Activated CD4-positive, alpha-beta T cell treated with anti-CD3 and anti-CD28 coated beads, Interleukin-2, amount 50 U/mL, for 4 hours (primary cell): ENCODE measurements at regions not wholly inside any gene's neighbourhood (a gene's known extent, or its start where the extent isn't known, plus 50 kb on each side); places are given as distances from the start of the nearest gene placed in this dataset.

Source experiments
- DNase-seq, 2 experiments: peaks; one replicate each; pipeline ENCODE4 v3.0.0-alpha.2; 2020

DNA sequence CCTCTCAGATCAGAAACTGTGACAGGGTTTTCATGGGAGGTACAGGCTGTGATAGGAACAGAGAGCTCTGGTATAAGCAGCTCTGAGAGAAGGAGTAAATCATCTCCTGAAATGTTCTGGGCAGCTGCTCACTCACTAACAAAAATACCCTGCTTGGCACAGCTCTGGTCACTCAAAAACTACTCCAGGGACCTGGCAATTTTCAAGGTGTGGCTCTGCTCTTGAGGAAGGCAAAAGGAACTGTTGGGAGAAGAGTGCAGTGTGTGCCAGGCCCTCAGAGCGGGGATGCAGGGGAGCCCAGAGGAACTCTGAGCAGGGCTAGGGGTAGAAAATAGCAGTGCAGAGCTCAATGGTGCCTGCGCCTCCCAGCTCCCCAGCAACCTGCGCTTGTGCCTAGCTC lies 180.5 kb upstream of the ZBED5 start:
- DNase-seq = no peak

- DNase-seq = peak in 1 of 2 experiments; percentile 13
Observed at GRCh38 chr11:11036848-11037732, 179.2 kb upstream of the ZBED5 start.

DNA sequence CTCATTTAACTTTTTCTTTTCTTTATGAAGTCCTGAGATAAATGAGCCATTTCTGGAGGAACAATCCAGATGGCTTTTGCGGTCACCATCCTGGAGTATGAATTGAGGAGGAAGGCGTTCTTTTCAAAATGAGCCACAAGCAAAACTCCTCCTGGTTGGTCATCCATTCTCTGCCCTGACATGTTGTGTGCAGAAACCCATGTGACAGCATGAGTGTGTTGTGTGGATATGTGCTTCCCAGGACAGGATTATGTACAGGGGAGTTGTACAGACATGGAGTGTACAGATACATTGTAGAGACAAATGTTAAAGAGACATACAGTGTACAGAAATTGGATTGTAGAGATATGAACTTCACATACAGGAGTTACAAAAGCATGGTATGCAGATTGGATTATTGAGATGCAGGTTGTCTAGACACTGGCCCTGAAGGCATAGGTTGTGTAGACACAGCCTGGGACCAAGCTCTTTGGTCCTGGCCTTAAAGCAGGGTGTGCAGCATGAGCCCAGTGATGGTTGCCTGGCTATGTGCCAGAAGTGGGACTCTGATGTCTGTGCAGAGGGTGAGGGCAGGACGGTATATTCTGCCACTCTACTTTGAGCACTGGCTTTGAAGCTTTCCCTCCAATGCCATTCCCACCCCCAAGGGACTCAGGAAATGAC lies 178.5 kb upstream of the ZBED5 start:
- no peak for DNase-seq

DNA sequence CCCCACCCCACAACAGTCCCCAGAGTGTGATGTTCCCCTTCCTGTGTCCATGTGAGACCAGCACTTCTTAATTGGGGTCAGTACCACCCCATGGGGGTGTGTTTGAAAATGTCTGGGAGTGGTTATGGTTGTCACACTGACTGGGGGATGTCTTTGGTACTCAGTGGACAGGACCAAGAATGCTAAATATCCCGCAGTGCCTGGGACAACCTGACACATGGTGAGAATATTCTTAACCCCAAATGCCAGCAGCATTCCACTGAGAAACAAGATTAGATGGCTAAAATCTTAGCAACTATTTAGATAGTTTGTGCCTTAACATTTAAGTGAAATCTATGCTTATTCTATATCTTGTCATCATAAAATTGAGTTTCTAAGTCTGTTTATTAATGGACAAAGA lies 177.5 kb upstream of the ZBED5 start:
- DNase-seq = no peak

DNA sequence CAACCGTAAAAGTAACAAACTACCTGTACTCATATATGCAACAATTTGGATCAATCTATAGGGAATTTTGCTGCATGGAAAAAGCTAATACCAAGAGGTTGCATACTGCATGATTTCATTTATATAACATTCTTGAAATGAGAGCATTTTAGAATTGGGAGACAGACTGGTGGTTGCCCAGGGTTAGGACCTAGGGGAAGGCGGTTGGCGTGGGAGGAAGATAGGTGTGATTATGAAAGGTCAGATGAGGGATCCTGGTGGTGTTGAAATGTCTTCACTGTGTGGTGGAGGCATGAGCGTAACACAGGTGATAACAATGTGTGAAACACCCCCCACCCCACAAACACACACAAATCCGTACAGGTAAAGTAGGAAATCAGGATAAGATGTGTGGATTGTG lies 176.6 kb upstream of the ZBED5 start:
- DNase-seq = no peak

- DNase-seq = no peak
Observed at GRCh38 chr11:11032066-11032465, 174.2 kb upstream of the ZBED5 start.

GRCh38 chr11:11029027-11029426 lies 171.2 kb upstream of the ZBED5 start:
- no peak for DNase-seq

DNA sequence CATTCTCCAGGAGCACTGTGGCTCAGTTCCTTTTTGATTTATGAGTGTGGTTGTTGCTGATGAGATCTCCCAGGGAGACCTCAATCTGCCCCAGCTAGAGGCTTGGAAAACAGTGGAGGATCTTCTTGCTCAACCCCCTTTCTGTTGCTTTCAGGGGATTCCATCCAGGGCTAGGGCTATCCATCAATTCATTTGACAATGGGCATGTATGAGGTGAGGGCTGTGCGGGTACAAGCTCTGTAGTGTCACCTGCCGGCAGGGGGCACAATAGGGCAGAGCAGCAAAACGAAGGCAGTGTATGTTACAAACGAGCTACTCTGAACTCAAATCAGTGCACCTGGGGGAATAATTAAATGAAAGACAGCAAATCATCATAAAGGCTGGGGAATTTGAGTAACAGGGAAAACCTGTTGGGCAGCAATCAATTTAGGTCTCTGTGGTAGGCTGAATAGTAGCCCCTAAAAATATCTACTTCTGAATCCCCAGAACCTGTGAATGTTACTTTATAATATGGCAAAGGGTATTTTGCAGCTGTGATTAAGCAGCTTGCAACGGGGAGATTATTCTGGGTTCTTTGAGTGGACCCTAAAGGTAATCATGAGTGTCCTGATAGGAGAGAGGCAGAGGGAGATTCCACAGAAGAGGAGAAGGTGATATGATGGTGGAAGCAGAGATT lies 170.3 kb upstream of the ZBED5 start:
- peak; percentile 70 to 77 for DNase-seq

- DNase-seq = no peak
Observed at GRCh38 chr11:11027288-11027687, 169.4 kb upstream of the ZBED5 start.

- no peak for DNase-seq
Observed at GRCh38 chr11:11025087-11025486, 167.2 kb upstream of the ZBED5 start.

DNA sequence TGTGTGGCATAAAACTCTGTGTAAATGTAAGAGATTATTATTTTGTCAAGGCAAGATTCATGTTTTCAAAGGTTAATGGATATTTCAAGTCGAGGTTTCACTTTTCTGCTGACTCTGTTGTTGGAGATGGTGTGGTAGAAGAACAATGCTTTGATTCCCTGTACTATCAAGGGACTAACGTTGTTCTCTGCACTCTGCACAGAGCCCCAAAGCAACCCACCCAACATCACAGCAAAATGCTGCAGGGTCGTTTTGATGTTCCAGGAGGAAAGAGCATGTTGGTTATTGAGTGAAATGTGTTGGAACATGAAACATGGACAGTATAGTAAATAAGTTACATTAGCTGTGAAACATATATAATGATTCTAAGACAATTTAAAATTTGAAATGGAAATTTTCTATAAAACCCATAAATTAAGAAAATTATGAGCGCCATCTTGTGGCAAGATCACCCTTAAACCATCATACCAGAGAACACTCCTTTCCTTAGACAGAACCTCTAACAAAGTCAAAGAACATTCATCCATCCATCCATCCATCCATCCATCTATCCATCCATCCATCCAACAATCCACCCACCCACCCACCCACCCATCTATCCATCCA lies 164.4 kb upstream of the ZBED5 start:
- no peak for DNase-seq

DNA sequence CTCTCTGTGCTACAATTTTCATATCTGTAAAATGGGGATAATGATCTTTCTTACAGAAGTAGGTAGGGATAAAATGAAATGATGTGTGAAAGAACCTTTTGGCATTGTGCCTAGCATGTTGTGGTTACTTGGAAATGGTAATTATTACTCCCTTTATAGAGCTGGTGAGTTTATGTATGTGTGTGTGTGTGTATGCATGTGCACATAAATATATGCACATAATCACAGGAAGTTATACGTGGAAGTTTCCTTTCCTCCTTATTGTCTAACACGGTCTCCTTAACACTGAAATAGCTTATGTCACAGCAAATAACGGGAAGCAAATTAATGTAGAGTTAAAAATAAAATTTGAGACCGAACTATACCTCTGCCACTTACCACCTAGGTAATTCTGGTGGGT lies 163.7 kb upstream of the ZBED5 start:
- DNase-seq = no peak

DNA sequence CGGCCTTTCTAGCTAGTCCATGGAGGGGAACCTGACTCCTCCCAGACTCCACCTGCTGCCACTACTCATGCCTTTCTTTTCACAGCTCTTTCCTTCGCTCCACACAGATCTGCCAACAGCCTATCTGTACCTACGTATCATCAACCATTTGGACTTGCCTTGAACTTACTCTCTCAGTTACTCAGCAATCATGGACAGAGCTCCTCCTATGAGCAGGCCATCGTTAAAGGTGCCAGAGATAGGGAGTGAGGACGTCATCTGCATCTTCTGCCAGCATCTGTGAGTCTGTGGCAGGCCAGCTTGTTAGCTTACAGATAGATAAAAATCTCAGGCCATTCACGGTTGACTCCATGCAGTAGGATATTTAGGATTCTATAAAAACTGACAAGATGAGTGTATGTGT lies 162.9 kb upstream of the ZBED5 start:
- DNase-seq = no peak

- DNase-seq = no peak
Observed at GRCh38 chr11:11020219-11020726, 162.4 kb upstream of the ZBED5 start.

DNA sequence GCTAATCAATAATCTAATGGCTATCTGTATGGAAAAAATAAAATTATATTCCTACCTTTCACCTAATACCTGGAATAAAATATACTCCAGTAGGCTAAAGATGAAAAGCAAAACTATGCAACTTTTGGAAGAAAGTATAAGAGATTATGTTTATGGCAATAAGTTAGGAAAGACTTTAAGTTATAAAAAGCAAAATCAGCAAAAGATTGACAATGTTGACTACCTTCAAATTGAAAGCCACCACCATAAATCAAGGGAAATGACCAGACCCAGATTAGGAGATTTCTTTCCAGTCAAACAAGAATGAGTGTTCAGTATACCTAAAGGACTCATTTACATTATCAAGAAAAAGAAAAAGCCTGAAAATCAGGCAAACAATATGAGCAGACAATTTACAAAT lies 159.1 kb upstream of the ZBED5 start:
- no peak for DNase-seq

GRCh38 chr11:11016068-11016467 lies 158.2 kb upstream of the ZBED5 start:
- no peak for DNase-seq

GRCh38 chr11:11011617-11012016 lies 153.8 kb upstream of the ZBED5 start:
- DNase-seq = no peak

DNA sequence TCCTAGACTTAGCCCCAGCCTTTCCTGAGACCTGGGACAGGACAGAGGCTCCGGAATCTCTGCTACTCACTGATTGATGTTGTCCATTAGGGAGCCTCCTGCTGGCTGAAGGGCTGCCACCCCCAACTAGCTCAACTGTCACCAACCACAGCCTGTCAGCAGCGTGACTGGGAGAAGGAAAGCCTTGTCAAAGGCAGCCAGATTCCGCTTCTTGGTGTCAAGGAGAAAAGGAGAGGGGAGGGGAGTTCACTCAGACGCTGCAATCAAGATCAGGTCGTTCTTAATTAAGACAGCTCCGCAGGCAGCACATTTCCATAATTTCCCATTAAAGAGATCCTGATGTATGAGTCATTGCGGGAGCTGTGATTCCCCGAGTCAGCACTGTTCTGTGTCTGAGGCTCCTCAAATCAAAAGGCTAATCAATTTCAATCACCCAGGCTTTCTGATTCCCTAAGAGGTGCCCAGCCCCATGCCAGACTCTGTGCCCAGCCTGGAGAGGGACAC lies 152.8 kb upstream of the ZBED5 start:
- no peak for DNase-seq

GRCh38 chr11:11009179-11009578 lies 151.3 kb upstream of the ZBED5 start:
- no peak for DNase-seq

DNA sequence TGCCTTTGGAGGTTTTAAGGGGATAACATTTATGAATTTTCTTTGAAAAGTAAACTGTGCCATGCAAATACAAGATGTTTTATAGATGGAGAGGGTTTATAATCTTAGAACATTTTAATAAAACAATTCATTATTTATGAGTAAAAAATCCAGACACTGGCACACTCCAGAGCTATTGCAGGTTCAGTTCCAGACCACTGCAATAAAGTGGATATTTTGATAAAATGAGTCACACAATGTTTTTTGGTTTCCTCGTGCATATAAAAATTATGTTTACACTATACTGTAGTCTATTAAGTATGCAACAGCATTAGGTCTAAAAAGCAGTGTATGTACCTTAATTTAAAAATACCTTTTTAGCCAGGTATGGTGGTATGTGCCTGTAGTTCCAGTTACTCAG lies 146.2 kb upstream of the ZBED5 start:
- DNase-seq = no peak

- no peak for DNase-seq
Observed at GRCh38 chr11:11003226-11003625, 145.4 kb upstream of the ZBED5 start.

DNA sequence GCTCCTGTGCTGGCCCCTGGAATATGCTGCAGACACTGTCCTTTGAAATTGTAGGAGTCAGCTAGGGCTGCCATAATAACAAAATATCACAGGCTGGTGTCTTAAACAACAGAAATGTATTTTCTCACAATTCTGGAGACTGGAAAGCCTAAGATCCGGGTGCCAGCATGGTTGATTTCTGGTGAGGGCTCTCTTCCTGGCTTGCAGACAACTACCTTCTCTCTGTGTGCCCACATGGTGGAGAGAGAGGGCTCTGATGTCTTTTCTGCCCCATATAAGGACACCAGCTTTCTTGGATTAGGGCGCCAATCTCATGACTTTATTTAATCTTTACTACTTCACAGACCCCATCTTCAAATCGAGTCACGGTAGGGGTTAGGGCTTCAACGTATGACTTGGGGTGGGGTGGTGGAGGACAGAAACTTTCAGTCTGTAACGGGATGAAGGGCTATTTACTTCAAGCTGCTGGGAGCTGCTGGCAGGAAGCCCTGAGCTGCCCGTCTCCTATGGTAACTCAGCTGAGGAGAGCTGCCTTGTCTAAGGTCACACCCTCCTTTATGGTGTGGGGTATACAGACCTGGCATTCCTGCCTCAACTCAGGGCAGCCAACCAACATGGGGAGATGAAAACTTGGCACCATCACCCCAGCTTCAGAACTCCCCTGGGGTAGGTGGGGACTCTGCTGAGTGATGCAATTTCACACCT lies 142.9 kb upstream of the ZBED5 start:
- DNase-seq = no peak
